ENCODE measurements at regions not wholly inside any gene's neighbourhood (a gene's known extent, or its start where the extent isn't known, plus 50 kb on each side); places are given as distances from the start of the nearest gene placed in this dataset.

GRCh38 chr4:42331040-42331439, 66.2 kb upstream of the SHISA3 start:
- no peak for TF ChIP-seq POLR2A (IDR thresholded peaks at IDR 0.05)
- no peak for TF ChIP-seq CTCF (IDR thresholded peaks at IDR 0.05)
- no peak for TF ChIP-seq POLR2AphosphoS5 (IDR thresholded peaks at IDR 0.05; ENCODE audit: insufficient read depth in 1 of 2, low read depth in 1 of 2)

Measured in vagina (tissue), 2 donors.